HEK293T (cell line): ENCODE measurements at regions not wholly inside any gene's neighbourhood (a gene's known extent, or its start where the extent isn't known, plus 50 kb on each side); places are given as distances from the start of the nearest gene placed in this dataset.

Experiments
- CTCF ChIA-PET: fragments of 350-600 bp; formaldehyde crosslinking; extraction: SDS; loops from one replicate; lab custom pipeline; 2021; ENCODE audit warnings: antibody characterized with exemption, inconsistent platforms; lab: Yijun Ruan, JAX
- POLR2A ChIA-PET: fragments of 350-600 bp; formaldehyde crosslinking; extraction: SDS; loops from one replicate; lab custom pipeline; 2020; ENCODE audit warnings: antibody characterized with exemption, inconsistent platforms; lab: Yijun Ruan, JAX
- DNase-seq: peaks from one replicate; pipeline ENCODE4 v3.0.0; 2012; ENCODE audit warnings: mixed read lengths; ENCODE audit errors: extremely low spot score
- ARNT ChIP-seq: fragments of 450-650 bp; IDR thresholded peaks from 2 replicates; pipeline ENCODE4 v1.6.1; 2017; ENCODE audit warnings: mild to moderate bottlenecking
- BHLHE40 ChIP-seq: fragments of 450-650 bp; IDR thresholded peaks from 2 replicates; pipeline ENCODE4 v1.6.1; 2016; ENCODE audit warnings: mild to moderate bottlenecking, moderate library complexity, borderline replicate concordance
- CTBP1 ChIP-seq: fragments of 450-650 bp; IDR thresholded peaks from 2 replicates; pipeline ENCODE4 v1.6.1; 2016; ENCODE audit warnings: borderline replicate concordance
- ELF4 ChIP-seq: fragments of 450-650 bp; IDR thresholded peaks from 2 replicates; pipeline ENCODE4 v1.6.1; 2017; ENCODE audit warnings: antibody characterized with exemption
- FOXA1 ChIP-seq: fragments of 450-650 bp; IDR thresholded peaks from 2 replicates; pipeline ENCODE4 v1.6.1; 2016; ENCODE audit warnings: mild to moderate bottlenecking
- FOXK2 ChIP-seq: fragments of 450-650 bp; IDR thresholded peaks from 2 replicates; pipeline ENCODE4 v1.6.1; 2016; ENCODE audit warnings: mild to moderate bottlenecking
- FOXM1 ChIP-seq: fragments of 450-650 bp; IDR thresholded peaks from 2 replicates; pipeline ENCODE4 v1.6.1; 2017; ENCODE audit warnings: mild to moderate bottlenecking, borderline replicate concordance
- HDGF ChIP-seq: fragments of 450-650 bp; IDR thresholded peaks from 2 replicates; pipeline ENCODE4 v1.6.1; 2017; ENCODE audit warnings: antibody characterized with exemption, borderline replicate concordance
- L3MBTL2 ChIP-seq: fragments of 450-650 bp; conservative IDR thresholded peaks from 2 replicates; pipeline ENCODE4 v1.6.1; 2016; ENCODE audit warnings: mild to moderate bottlenecking
- LEF1 ChIP-seq: fragments of 450-650 bp; IDR thresholded peaks from 2 replicates; pipeline ENCODE4 v1.6.1; 2017; ENCODE audit warnings: mild to moderate bottlenecking, borderline replicate concordance
- NFRKB ChIP-seq: fragments of 450-650 bp; IDR thresholded peaks from 2 replicates; pipeline ENCODE4 v1.6.1; 2016; ENCODE audit warnings: mild to moderate bottlenecking, moderate library complexity
- PKNOX1 ChIP-seq: fragments of 450-650 bp; IDR thresholded peaks from 2 replicates; pipeline ENCODE4 v1.6.1; 2016
- SP1 ChIP-seq: fragments of 450-650 bp; IDR thresholded peaks from 2 replicates; pipeline ENCODE4 v1.6.1; 2017
- SUZ12 ChIP-seq: fragments of 450-650 bp; IDR thresholded peaks from 2 replicates; pipeline ENCODE4 v1.6.1; 2016; ENCODE audit warnings: mild to moderate bottlenecking
- TARDBP ChIP-seq: fragments of 450-650 bp; IDR thresholded peaks from 2 replicates; pipeline ENCODE4 v1.6.1; 2016
- ZNF384 ChIP-seq: fragments of 450-650 bp; IDR thresholded peaks from 2 replicates; pipeline ENCODE4 v1.6.1; 2016

DNA sequence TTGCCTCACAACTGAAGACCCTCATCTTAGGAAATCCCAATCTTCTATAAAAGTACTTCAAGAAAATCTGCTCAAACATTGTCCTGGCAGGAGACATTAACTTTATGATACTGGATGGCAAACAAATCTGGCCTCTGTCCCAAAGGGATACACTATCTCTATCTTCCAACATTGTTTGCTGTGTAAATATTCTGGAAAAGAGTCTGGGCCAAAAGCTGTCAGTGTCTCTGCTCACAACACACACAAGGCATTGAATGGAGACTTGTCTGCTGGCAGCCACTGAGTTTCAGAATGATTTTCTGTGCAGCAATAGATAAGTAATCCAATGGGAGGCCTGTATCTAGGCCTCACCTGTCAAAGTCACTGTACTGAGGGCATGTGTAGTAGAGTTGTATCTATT lies 471.1 kb downstream of the DMAC1 start:
- ChIA-PET POLR2A (no interaction called here), CTCF (no interaction called here)
- no peak for TF ChIP-seq LEF1

DNA sequence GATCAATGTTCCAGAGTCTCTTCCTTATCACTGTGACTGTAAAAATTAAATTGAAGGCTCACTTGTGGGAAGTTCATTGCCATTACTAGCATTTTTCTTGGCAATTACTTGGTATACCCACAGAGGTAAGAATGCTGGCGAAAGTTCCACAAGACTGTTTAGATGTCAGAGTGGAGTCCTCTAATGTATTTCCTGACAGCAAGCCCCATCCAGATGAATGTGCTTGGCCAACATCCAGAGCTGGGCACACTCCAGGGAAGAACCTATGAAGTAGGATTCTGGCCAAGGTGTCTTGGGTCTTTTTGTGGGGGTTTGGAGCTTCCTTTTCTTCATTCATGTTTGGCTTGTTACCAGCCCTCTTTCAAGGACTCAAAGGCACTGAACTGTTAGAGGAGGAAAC lies 473.6 kb downstream of the DMAC1 start:
- CTCF ChIA-PET = no interaction called here
- POLR2A ChIA-PET = no interaction called here
- TF ChIP-seq HDGF (no peak), L3MBTL2 (no peak), TARDBP (no peak), LEF1 (no peak), FOXM1 (no peak), FOXA1 (no peak), SP1 (no peak), ARNT (no peak), PKNOX1 (no peak), ZNF384 (no peak), CTBP1 (no peak), SUZ12 (no peak), BHLHE40 (no peak)
- no peak for DNase-seq

More for the DNA sequence above, 471.1 kb downstream of the DMAC1 start:
- no peak for DNase-seq

GRCh38 chr9:7324152-7324598 lies 475.4 kb downstream of the DMAC1 start:
- ChIA-PET CTCF (no interaction called here), POLR2A (no interaction called here)
- no peak for TF ChIP-seq FOXK2
- no peak for TF ChIP-seq SUZ12
- no peak for TF ChIP-seq HDGF
- no peak for TF ChIP-seq CTBP1
- TF ChIP-seq LEF1 = no peak
- no peak for TF ChIP-seq ELF4
- TF ChIP-seq TARDBP = no peak
- TF ChIP-seq FOXM1 = no peak
- no peak for TF ChIP-seq BHLHE40
- no peak for DNase-seq

GRCh38 chr9:7320841-7321240 lies 478.7 kb downstream of the DMAC1 start:
- ChIA-PET CTCF (no interaction called here), POLR2A (no interaction called here)
- DNase-seq = no peak
- no peak for TF ChIP-seq FOXM1
- no peak for TF ChIP-seq ELF4
- no peak for TF ChIP-seq FOXK2
- no peak for TF ChIP-seq NFRKB

GRCh38 chr9:7320139-7320538 lies 479.4 kb downstream of the DMAC1 start:
- TF ChIP-seq ARNT = no peak
- no peak for TF ChIP-seq HDGF
- CTCF ChIA-PET = interaction anchor here (0.6 kb wide), 1 partner anchor 27 kb away, joined by 3 read pairs; no protein-coding TSS in a partner anchor
- DNase-seq = no peak
- POLR2A ChIA-PET = no interaction called here

DNA sequence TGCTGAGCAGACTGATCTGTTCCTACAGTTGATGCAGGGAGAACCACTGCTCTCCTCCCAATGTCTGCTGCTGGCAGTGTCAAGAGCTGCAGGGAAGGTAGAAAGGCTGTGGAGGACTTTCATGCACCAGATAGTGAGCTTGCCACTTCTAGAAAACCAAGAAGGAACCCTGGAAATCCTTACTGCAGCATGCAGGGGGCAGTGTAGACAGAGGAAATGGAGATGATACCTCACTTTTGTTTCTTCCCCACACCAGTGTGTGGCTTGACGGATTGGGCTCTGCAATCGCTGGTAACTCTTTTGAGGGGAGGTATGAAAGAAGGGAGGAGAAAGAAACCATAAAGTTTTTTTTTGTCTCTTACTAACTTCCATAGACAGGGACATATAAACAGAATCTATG lies 480.7 kb downstream of the DMAC1 start:
- POLR2A ChIA-PET = no interaction called here
- DNase-seq = no peak
- CTCF ChIA-PET = no interaction called here
- no peak for TF ChIP-seq HDGF
- no peak for TF ChIP-seq TARDBP
- no peak for TF ChIP-seq ELF4
- no peak for TF ChIP-seq SUZ12
- TF ChIP-seq FOXM1 = no peak
- no peak for TF ChIP-seq FOXA1
- no peak for TF ChIP-seq CTBP1
- TF ChIP-seq ARNT = no peak

DNA sequence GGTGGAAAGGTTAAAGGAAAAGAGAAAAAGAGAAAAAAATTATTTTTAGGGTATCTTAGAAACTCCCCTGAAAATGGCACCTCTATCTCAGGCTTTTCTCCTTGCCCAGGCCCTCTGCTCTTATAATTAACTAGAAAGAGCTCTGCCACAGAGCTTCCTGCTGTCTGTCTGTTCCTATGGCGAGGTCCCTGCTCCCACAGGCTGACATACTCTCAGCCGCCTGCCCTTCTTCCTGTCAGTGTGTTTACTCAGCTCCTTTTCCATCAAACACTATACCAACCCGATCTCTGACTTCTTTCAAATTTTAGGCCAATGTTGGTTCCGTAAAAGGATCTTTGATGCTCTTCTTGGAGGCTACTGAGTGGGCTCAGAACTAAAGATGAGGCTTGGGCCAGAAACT lies 482.6 kb downstream of the DMAC1 start:
- TF ChIP-seq PKNOX1 (no peak), ARNT (no peak), CTBP1 (no peak), HDGF (no peak), FOXK2 (no peak), NFRKB (no peak), BHLHE40 (no peak), LEF1 (no peak), ELF4 (no peak), L3MBTL2 (no peak), TARDBP (no peak), FOXM1 (no peak), SUZ12 (no peak)
- ChIA-PET POLR2A (no interaction called here), CTCF (no interaction called here)
- no peak for DNase-seq

DNA sequence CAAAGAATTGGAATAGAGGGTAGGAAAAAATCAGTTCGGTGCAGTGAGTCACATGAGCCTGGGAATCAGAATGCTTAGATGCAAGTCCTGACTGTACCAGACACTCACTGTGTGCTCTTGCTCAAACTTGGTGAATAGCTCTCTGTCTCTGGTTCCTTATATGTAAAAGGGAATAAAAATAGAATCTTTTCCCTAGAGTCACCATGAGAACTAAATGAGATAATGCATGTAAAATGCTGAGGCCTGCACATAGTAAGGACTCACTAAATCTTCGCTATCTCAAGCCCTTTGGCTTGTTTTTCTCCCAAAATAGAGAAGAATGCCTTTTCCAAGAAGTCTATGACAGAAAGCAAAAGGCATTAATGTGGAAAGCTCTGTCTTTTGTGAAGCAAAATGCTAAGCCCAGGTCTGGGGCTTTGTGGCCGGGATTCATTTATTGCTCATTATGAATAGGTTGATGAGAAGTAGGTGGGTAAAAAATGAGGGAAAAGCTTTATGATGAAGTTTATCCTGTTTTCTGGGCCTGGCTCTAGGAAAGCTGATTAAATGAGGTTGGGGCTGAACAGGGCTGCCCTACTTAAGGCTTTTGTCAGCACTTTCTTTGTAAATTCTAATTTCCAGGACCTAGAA lies 483.3 kb downstream of the DMAC1 start:
- TF ChIP-seq CTBP1 (no peak), NFRKB (no peak), L3MBTL2 (no peak), SUZ12 (no peak), ARNT (no peak), SP1 (no peak), PKNOX1 (no peak), TARDBP (no peak), ELF4 (no peak), BHLHE40 (no peak), ZNF384 (no peak), FOXA1 (no peak), HDGF (no peak), FOXM1 (no peak), FOXK2 (no peak)
- ChIA-PET CTCF (no interaction called here), POLR2A (no interaction called here)

More for the DNA sequence above, 483.3 kb downstream of the DMAC1 start:
- DNase-seq = no peak
